ENCODE measurements at regions not wholly inside any gene's neighbourhood (a gene's known extent, or its start where the extent isn't known, plus 50 kb on each side); places are given as distances from the start of the nearest gene placed in this dataset.

- Histone ChIP-seq H3K9me3 (ENCODE audit: control insufficient read depth, insufficient read depth, low read depth, low read length) (no peaks in the 10 kb centered on the region), H3K27ac (ENCODE audit: extremely low read depth, low read depth, low read length) (no peak overlapping the region), H3K36me3 (ENCODE audit: control insufficient read depth in 2 of 2, insufficient read depth in 1 of 2, low read length in 2 of 2) (no peaks in the 10 kb centered on the region), H3K4me1 (ENCODE audit: control insufficient read depth, insufficient read depth, low read length) (no peaks in the 10 kb centered on the region), H3K4me3 (ENCODE audit: low read depth, low read length) (no peak overlapping the region)
- CTCF ChIA-PET, result interaction anchor here (0.6 kb wide), 1 partner anchor 16 kb away, joined by 3 read pairs; no protein-coding TSS in a partner anchor
- POLR2A ChIA-PET, result no interaction called here
- TF ChIP-seq ZBTB8A (tag by site-specific recombination; IDR thresholded peaks at IDR 0.05) (no peak), ZEB2 (tag by site-specific recombination; IDR thresholded peaks at IDR 0.05) (no peak), ZBTB1 (tag by site-specific recombination; IDR thresholded peaks at IDR 0.05) (no peak), ZNF184 (tag by site-specific recombination; IDR thresholded peaks at IDR 0.05) (no peak), ZNF169 (tag by site-specific recombination; IDR thresholded peaks at IDR 0.05) (no peak), BCL11A (tag by site-specific recombination; IDR thresholded peaks at IDR 0.05; ENCODE audit: low read depth) (no peak), ZNF645 (tag by site-specific recombination; IDR thresholded peaks at IDR 0.05) (no peak), PRDM2 (tag by site-specific recombination; IDR thresholded peaks at IDR 0.05; ENCODE audit: borderline replicate concordance) (no peak), AEBP2 (tag by site-specific recombination; IDR thresholded peaks at IDR 0.05; ENCODE audit: borderline replicate concordance) (no peak), ZFHX2 (tag by site-specific recombination; conservative IDR thresholded peaks at IDR 0.05) (no peak), ZSCAN5A (tag by site-specific recombination; IDR thresholded peaks at IDR 0.05) (no peak), ZNF664 (tag by site-specific recombination; IDR thresholded peaks at IDR 0.05) (no peak), ATF2 (tag by site-specific recombination; IDR thresholded peaks at IDR 0.05; ENCODE audit: low read depth) (no peak), IKZF3 (tag by site-specific recombination; IDR thresholded peaks at IDR 0.05) (no peak), ZFP69B (tag by site-specific recombination; IDR thresholded peaks at IDR 0.05) (no peak), ZNF148 (tag by site-specific recombination; IDR thresholded peaks at IDR 0.05; ENCODE audit: borderline replicate concordance) (no peak), ZNF18 (tag by site-specific recombination; IDR thresholded peaks at IDR 0.05) (no peak), ZNF530 (tag by site-specific recombination; IDR thresholded peaks at IDR 0.05; ENCODE audit: low read depth) (no peak), ZNF585B (tag by site-specific recombination; IDR thresholded peaks at IDR 0.05) (no peak)
Observed at GRCh38 chr12:62158013-62158412, 102.2 kb upstream of the USP15 start.

Data from HEK293 (cell line).